C4-2B (cell line): ENCODE measurements at regions not wholly inside any gene's neighbourhood (a gene's known extent, or its start where the extent isn't known, plus 50 kb on each side); places are given as distances from the start of the nearest gene placed in this dataset.

Experiments
- H3K27ac ChIP-seq: fragments of 450-650 bp; 2 replicates; pipeline ENCODE4 v1.5.1; 2017
- ZFX ChIP-seq: fragments of 450-650 bp; IDR thresholded peaks from 2 replicates; pipeline ENCODE4 v1.6.1; 2017
- TF ChIP-seq, protein P1 (sequence below): fragments of 450-650 bp; conservative IDR thresholded peaks from 2 replicates; pipeline ENCODE4 v1.5.1; 2017; ENCODE audit warnings: mild to moderate bottlenecking

DNA sequence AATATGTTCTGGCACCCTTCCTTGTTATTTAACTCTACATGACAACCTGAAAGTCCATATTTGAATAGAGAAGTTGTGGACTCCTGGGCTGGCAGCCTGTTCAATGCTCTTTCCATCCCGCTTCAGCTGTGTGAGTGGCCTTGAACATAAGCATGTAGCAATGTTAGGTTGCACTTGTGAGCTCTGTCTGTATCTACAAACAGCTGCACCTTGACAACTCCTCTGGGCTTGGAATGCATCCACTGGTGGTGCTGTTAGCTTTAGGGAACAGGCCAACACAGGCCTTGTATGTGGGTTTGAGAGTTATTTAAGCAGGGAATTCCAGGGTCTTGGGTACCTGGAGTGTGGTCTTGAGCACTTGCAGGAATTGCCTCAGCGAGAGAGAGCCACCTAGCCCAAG, 141.2 kb downstream of the DTHD1 start:
- TF ChIP-seq ZFX: no peak
- TF ChIP-seq, protein P1, sequence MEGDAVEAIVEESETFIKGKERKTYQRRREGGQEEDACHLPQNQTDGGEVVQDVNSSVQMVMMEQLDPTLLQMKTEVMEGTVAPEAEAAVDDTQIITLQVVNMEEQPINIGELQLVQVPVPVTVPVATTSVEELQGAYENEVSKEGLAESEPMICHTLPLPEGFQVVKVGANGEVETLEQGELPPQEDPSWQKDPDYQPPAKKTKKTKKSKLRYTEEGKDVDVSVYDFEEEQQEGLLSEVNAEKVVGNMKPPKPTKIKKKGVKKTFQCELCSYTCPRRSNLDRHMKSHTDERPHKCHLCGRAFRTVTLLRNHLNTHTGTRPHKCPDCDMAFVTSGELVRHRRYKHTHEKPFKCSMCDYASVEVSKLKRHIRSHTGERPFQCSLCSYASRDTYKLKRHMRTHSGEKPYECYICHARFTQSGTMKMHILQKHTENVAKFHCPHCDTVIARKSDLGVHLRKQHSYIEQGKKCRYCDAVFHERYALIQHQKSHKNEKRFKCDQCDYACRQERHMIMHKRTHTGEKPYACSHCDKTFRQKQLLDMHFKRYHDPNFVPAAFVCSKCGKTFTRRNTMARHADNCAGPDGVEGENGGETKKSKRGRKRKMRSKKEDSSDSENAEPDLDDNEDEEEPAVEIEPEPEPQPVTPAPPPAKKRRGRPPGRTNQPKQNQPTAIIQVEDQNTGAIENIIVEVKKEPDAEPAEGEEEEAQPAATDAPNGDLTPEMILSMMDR: no peak
- H3K27ac ChIP-seq: no peak overlapping the region

DNA sequence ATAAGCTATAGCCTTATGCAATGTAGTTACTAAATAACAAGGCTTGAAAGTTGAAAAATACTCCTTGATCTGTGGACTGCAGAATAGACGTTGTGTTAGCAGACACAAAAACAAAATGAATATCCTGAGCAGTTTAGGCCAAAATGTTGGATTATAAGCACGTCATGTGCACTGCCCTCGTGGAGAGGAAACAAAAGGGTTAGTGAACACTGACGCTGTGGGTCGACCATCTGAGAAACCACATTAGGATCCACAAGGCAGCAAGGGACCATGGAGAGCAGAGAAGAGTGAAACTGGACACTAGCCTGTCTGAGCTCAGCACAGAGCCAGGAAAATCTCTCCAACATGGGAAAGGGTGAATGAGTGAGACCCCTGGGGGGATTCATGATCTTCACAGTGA, 145.3 kb downstream of the DTHD1 start:
- no peak for TF ChIP-seq ZFX
- TF ChIP-seq, protein P1: no peak
- H3K27ac ChIP-seq: no peak overlapping the region

DNA sequence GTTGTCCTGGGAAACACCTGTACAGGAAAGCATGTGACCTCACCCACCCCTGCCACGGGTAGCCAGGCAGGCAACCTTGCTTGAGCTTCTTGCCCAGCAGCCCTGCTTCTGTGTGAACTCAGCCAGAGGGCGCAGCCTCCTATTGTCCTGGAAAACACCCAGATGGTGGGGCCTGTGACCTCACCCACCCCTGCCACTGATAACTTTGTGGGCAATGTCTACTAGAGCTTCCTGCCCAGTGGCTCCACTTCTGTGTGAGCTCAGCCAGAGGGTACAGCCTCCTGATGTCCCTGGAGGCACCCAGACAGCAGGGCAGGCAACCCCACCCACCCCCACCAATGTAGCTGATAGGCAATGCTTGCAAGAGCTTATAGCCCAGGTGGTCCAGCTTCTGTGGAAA, 146.3 kb downstream of the DTHD1 start:
- TF ChIP-seq, protein P1: no peak
- H3K27ac ChIP-seq: no peak overlapping the region

DNA sequence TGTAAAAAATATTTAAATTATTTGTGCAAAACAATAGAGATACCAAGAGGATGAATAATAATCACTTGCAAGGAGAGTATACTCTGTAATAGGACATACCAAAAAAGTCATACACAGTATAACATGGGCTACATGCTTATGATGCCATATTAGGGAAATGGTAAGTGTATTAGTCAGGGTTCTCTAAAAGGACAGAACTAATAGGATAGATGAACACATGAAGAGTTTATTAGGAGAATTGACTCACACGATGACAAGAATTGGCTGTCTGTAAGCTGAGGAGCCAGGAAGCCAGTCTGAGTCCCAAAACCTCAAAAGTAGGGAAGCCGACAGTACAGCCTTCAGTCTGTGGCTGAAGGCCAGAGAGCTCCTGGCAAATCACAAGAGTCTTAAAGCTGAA, 151.2 kb downstream of the DTHD1 start:
- no peak for TF ChIP-seq ZFX
- TF ChIP-seq, protein P1: no peak
- H3K27ac ChIP-seq: no peak overlapping the region

DNA sequence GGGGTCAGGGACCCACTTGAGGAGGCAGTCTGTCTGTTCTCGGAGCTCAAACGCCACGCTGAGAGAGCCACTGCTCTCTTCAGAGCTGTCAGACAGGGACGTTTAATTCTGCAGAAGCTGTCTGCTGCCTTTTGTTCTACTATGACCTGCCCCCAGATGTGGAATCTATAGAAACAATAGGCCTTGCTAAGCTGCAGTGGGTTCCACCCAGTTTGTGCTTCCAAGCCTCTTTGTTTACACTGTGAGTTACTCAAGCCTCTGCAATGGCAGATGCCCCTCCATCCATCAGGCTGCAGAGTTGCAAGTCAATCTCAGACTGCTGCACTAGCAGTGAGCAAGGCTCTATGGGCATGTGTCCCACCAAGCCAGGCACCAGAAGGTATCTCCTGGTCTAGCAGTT, 158.1 kb downstream of the DTHD1 start:
- TF ChIP-seq, protein P1: no peak
- TF ChIP-seq ZFX: no peak
- no peak overlapping the region for H3K27ac ChIP-seq

DNA sequence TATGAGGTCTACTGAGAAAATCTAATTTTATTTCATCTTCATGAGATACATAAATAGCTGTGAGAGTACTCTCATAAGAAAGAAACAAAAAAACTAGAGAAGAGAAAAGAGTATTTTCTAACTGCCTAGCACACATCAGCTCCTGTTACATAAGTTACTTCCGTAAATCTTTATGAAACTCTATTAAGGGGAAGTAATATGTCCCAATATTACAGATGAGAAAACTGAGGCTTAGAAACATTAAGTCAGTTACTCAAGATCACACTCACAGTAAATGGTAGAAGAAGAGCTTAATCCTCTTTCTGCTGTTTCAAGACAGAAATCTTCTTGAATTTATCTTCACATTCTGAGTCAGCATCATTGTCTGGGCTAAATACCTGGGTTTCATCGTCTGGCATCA, 164.1 kb downstream of the DTHD1 start:
- TF ChIP-seq ZFX: no peak
- TF ChIP-seq, protein P1: no peak
- no peak overlapping the region for H3K27ac ChIP-seq

DNA sequence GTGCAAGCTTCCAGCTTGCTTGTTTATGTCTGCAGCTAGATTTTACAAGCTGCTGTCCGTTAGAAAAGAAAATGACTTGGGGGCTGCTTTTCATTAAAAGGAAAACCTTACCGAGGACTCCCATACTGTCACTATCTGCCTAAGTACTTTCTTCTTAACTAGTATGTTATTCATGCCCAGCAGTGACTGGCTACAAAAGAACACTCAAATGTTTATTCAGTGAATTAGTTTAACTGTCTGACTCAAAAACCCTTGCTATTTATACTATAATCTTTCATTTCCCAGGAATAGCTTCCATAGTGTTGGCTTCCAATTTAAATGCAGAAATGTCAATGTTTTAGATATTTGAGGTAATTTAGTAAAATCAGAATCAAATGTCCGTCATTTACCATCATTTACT, 164.9 kb downstream of the DTHD1 start:
- TF ChIP-seq, protein P1: no peak
- TF ChIP-seq ZFX: no peak
- no peak overlapping the region for H3K27ac ChIP-seq
